BLaER1 (cell line): ENCODE measurements at regions not wholly inside any gene's neighbourhood (a gene's known extent, or its start where the extent isn't known, plus 50 kb on each side); places are given as distances from the start of the nearest gene placed in this dataset.

Experiments
- H3K27ac ChIP-seq: shearing (Covaris generic); formaldehyde crosslinking; 2 replicates; pipeline ENCODE4 v1.8.1; 2022
- H3K27me3 ChIP-seq: shearing (Covaris generic); formaldehyde crosslinking; 2 replicates; pipeline ENCODE4 v1.8.1; 2022
- H3K36me3 ChIP-seq: shearing (Covaris generic); formaldehyde crosslinking; 2 replicates; pipeline ENCODE4 v1.8.1; 2022
- H3K4me1 ChIP-seq: shearing (Covaris generic); formaldehyde crosslinking; 2 replicates; pipeline ENCODE4 v1.8.1; 2022
- H3K4me2 ChIP-seq: shearing (Covaris generic); formaldehyde crosslinking; 2 replicates; pipeline ENCODE4 v1.8.1; 2022
- H3K4me3 ChIP-seq: shearing (Covaris generic); formaldehyde crosslinking; 2 replicates; pipeline ENCODE4 v1.8.1; 2022
- H3K9ac ChIP-seq: shearing (Covaris generic); formaldehyde crosslinking; 2 replicates; pipeline ENCODE4 v1.8.1; 2022
- H3K9me3 ChIP-seq: shearing (Covaris generic); formaldehyde crosslinking; 2 replicates; pipeline ENCODE4 v1.8.1; 2022
- H4K20me1 ChIP-seq: shearing (Covaris generic); formaldehyde crosslinking; 2 replicates; pipeline ENCODE4 v1.8.1; 2022
- Cebpa-rat ChIP-seq: shearing (Covaris generic); IDR thresholded peaks from 2 replicates; pipeline ENCODE4 v1.8.1; 2022

DNA sequence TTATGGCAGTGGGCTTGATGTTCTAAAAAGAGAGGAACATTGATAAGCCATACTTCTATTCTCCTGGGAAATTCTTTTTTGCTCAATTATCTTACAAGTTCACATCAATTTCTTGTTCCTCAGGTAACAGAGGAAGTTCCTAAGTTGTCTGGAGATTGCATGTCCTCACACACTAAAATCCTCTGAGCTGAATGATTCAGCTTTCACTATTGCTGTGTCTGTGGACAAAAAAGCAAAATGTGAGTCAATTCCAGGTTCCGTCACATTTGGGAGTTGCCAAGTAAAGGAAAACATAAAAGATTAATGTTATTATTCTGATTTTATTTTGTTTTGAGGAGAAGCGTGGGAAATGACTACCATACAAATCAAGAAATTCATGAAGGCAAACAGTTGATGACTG, 316.7 kb downstream of the CHRM3 start:
- Histone ChIP-seq H3K36me3 (no peaks in the 10 kb centered on the region), H3K27ac (no peak overlapping the region), H3K4me1 (no peaks in the 10 kb centered on the region), H3K4me3 (no peak overlapping the region), H4K20me1 (no peaks in the 10 kb centered on the region), H3K9ac (no peak overlapping the region), H3K9me3 (no peaks in the 10 kb centered on the region), H3K27me3 (no peaks in the 10 kb centered on the region), H3K4me2 (no peak overlapping the region)
- TF ChIP-seq Cebpa-rat = no peak

DNA sequence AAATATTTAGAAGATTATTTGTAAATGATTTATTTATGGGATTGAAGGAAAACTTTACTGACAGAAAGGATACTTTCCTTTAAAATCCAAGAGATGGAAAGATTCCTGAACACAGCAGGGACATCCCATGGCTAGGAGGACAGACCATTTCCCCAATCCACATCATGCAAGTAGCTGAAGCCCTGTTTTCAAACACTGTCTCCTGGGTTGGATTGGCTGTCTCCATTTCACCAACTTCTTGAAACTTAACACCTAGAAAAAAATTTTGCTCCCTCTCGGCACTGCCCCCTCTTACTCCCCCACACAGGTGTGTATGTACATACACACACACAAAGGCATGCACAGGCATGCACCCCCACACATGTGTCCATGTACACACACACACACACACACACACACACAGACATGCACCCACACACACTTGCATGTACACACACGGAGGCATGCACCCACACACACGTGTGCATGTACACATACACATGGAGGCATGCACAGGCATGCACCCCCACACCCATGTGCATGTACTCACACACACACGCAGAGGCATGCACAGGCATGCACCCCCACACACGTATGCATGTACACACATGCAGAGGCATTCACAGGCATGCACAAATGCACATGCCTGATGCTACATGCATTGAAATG, 320.0 kb downstream of the CHRM3 start:
- TF ChIP-seq Cebpa-rat = no peak
- Histone ChIP-seq H3K9ac (no peak overlapping the region), H4K20me1 (no peaks in the 10 kb centered on the region), H3K4me1 (no peaks in the 10 kb centered on the region), H3K27ac (no peak overlapping the region), H3K36me3 (no peaks in the 10 kb centered on the region), H3K27me3 (no peaks in the 10 kb centered on the region), H3K4me2 (no peak overlapping the region), H3K9me3 (no peaks in the 10 kb centered on the region), H3K4me3 (no peak overlapping the region)

DNA sequence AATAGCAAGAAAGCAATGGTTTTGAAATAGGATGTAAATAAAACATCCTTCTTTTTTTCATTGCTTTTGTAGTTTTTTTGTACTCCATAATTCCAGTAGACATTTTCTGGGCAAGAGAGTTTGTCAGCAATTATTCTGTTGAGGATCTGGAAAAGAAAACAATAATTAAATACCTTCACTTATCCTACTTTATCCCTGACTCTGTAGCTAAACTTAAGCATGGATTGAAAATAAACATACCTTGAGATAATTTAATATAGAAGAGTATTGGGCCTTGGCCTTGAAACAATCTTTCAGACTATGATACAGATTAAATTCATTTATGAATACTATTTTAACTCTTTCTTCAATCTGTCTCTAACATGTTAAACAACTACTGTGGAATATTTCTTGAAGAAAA, 321.2 kb downstream of the CHRM3 start:
- H3K4me3 ChIP-seq = no peak overlapping the region
- no peak for TF ChIP-seq Cebpa-rat
- H3K9me3 ChIP-seq = no peaks in the 10 kb centered on the region
- no peaks in the 10 kb centered on the region for H3K36me3 ChIP-seq
- no peak overlapping the region for H3K4me2 ChIP-seq
- no peaks in the 10 kb centered on the region for H3K27me3 ChIP-seq
- no peaks in the 10 kb centered on the region for H4K20me1 ChIP-seq
- no peak overlapping the region for H3K27ac ChIP-seq
- H3K4me1 ChIP-seq = no peaks in the 10 kb centered on the region
- no peak overlapping the region for H3K9ac ChIP-seq

DNA sequence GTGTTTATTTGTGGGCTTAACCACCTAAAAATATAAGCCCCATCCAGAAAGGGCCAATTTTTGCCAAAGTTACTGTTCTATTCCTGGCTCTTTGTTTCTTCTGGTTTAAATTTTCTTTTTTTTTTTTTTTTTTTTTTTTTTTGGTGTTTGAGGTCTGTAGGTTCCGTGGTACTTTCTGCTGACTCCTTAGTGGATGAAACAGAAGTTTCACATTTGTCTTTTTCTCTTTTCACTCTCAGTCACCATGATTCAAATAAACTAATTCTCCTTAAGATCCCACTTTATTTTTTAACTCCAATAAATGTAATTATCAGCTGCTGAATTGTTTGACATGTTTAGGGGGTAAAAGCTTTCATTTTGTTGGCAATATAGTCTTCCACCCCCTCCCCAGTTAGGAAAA, 322.3 kb downstream of the CHRM3 start:
- no peak for TF ChIP-seq Cebpa-rat
- Histone ChIP-seq H4K20me1 (no peaks in the 10 kb centered on the region), H3K9ac (no peak overlapping the region), H3K9me3 (no peaks in the 10 kb centered on the region), H3K36me3 (no peaks in the 10 kb centered on the region), H3K4me3 (no peak overlapping the region), H3K4me2 (no peak overlapping the region), H3K27me3 (no peaks in the 10 kb centered on the region), H3K27ac (no peak overlapping the region), H3K4me1 (no peaks in the 10 kb centered on the region)

DNA sequence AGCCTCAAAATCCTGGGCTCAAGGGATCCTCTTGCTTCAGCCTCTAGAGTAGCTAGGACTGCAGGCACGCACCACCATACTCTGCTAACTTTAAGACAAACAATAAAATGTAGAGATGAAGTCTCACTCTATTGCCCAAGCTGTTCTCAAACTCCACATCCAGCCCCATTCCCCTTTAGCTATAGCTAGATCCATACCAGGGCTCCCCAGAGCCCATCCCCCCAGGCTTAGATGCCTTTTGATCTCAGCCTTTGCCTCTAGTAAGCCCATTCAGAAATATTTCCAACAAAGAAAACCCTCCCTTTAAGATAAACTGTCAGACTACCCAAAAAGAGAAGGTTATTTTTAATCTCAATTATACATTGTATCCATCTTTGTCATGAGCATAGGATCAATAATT, 325.4 kb downstream of the CHRM3 start:
- H3K4me1 ChIP-seq = no peaks in the 10 kb centered on the region
- H4K20me1 ChIP-seq = no peaks in the 10 kb centered on the region
- no peak overlapping the region for H3K4me2 ChIP-seq
- TF ChIP-seq Cebpa-rat = no peak
- no peak overlapping the region for H3K9ac ChIP-seq
- no peaks in the 10 kb centered on the region for H3K36me3 ChIP-seq
- H3K9me3 ChIP-seq = no peaks in the 10 kb centered on the region
- no peaks in the 10 kb centered on the region for H3K27me3 ChIP-seq
- no peak overlapping the region for H3K27ac ChIP-seq
- no peak overlapping the region for H3K4me3 ChIP-seq

DNA sequence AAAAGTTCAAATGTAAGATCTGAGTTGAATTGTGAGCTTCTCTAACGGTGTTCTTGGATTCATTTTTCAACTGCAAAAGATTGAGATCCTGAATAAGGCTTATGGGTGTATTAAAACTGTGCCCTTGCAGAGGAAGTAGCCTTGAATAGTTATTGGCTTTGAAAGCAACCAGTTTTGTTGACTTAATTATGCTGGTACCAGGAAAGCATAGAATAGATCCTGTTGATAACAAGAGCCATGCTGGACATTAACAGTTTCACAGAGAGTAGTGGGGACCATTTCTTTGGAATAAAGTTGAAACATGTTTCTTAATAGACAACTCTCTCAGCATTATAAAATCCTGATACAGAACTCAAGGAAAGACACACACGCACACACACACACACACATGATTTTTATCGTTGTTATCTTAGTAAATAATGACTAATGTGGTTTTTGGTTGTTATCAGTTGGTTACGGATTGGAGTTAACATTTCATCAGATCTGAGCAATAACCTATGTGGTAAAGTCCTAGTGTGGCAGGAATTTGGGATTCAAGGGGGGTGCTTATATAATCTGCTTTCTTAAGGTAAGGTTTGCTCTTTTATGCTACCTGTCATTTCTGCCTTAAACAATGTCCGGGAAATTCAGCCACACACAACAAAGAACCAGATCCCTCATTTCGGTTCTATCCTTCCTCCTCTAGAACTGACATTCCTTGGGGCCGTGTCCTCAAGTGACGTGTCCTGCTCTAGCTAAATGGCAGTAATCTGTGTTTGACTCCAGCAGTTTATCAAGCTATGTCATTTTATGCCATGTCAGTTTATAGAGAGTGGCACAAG, 330.9 kb downstream of the CHRM3 start:
- no peaks in the 10 kb centered on the region for H4K20me1 ChIP-seq
- H3K27ac ChIP-seq = no peak overlapping the region
- H3K4me2 ChIP-seq = no peak overlapping the region
- no peaks in the 10 kb centered on the region for H3K27me3 ChIP-seq
- TF ChIP-seq Cebpa-rat = no peak
- no peak overlapping the region for H3K9ac ChIP-seq
- no peaks in the 10 kb centered on the region for H3K9me3 ChIP-seq
- H3K4me3 ChIP-seq = no peak overlapping the region
- H3K36me3 ChIP-seq = no peaks in the 10 kb centered on the region
- H3K4me1 ChIP-seq = peaks cover 25% of the 10 kb centered on the region

DNA sequence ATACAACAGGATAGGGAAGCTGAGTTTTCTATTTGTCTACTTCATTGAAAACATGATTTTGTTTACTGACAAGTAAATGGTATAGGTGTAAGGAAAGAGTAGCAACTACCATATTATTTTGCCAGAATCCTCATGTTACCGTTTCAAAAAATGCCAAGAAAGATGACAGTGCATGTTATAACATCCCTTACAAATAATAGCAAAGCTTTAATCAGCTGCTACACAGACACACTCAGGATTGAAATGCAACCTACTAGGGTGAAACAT, 331.5 kb downstream of the CHRM3 start:
- H3K4me3 ChIP-seq = no peak overlapping the region
- no peaks in the 10 kb centered on the region for H3K36me3 ChIP-seq
- H3K4me1 ChIP-seq = peaks cover 25% of the 10 kb centered on the region
- no peak overlapping the region for H3K27ac ChIP-seq
- H3K9ac ChIP-seq = no peak overlapping the region
- no peak for TF ChIP-seq Cebpa-rat
- H3K4me2 ChIP-seq = no peak overlapping the region
- H4K20me1 ChIP-seq = no peaks in the 10 kb centered on the region
- no peaks in the 10 kb centered on the region for H3K27me3 ChIP-seq
- H3K9me3 ChIP-seq = no peaks in the 10 kb centered on the region

DNA sequence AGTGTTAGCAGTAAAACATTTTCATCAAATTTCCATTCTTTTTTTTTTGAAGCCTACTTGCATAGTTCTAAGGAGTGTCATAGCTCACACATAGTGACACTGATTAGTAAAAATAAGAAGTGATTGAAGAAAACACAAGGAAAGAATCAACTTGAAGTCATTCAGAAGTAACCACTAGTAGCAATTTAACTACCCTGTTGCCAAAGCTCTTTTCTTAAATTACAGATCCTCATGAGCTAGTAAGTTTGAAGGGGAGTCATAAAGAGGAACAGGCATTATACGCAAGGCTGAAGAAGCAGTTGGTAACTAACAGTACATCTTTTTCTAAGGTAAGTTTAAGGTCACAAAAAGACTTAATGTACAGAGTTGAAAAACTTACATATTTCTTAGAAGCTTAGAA, 332.2 kb downstream of the CHRM3 start:
- no peaks in the 10 kb centered on the region for H3K36me3 ChIP-seq
- TF ChIP-seq Cebpa-rat = no peak
- H3K4me1 ChIP-seq = peaks cover 25% of the 10 kb centered on the region
- no peaks in the 10 kb centered on the region for H3K27me3 ChIP-seq
- H3K9me3 ChIP-seq = no peaks in the 10 kb centered on the region
- H3K27ac ChIP-seq = no peak overlapping the region
- H3K9ac ChIP-seq = no peak overlapping the region
- no peak overlapping the region for H3K4me3 ChIP-seq
- no peaks in the 10 kb centered on the region for H4K20me1 ChIP-seq
- H3K4me2 ChIP-seq = no peak overlapping the region

DNA sequence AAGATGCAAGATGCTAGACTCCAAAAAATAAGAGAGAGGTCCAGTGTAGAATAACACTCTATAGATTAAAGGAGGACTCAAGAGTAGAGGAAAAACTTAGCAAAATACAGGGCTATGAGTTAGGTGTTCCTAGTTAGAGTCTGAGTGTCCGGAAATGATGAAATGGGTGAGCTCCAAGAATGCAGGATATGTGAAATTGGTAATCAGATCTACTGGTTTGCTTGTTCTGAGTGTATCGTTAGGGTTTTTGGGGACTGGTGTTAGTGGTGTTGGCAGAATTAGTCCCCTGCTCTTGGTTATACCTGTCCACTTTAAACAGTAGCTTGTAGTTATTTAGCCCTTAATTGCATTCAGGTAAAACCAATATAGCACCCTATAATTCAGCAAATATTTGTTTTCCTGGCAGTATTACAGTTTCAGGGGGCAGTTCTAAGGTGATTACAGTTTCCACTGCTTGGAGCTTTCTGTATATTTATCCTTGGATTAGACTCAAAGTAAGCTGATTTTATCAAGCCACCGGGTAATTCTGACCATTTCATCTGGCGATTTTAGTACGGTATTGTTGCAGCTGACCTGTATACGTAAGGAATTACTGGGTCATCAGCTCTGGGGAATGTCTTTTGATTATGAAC, 332.7 kb downstream of the CHRM3 start:
- TF ChIP-seq Cebpa-rat = no peak
- H3K4me3 ChIP-seq = no peak overlapping the region; the same call in 1 of the 2 replicates

DNA sequence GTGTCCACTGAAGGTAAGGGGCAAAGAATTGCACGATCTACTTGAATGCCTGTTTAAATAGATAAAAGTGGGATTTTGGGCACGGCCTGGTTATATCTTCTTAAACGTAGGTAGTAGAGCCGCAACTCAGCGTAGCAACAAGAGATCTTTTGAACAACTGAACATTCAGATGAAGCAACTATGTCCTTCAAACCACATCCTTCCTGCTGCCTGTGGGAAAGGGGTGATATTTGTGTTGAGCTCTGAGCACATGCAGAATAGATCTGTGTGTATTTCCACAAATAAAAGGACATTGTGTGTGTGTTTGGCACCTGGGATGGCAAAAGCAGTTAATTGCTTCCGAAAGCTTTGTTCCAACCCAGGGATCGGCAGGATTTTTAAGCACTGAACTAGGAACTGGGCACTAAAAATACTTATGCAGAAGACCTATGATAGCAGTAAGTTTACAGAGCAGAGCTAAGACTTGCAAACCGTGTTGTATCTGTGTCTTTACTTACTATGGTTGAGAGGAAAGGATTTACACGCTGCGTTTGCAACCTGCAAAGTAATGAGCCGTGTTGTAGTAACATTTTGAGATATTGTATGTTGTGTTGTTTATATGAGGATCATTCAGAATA, 333.4 kb downstream of the CHRM3 start:
- H3K27me3 ChIP-seq = no peaks in the 10 kb centered on the region
- peak overlapping the region; percentile 79 for H3K4me2 ChIP-seq
- no peaks in the 10 kb centered on the region for H3K9me3 ChIP-seq
- TF ChIP-seq Cebpa-rat = peak; percentile 60
- peak overlapping the region; percentile 23; the same call in 1 of the 2 replicates for H3K4me3 ChIP-seq
- no peaks in the 10 kb centered on the region for H3K36me3 ChIP-seq
- peaks cover 25% of the 10 kb centered on the region for H3K4me1 ChIP-seq
- peak overlapping the region; percentile 32; the same call in 1 of the 2 replicates for H3K9ac ChIP-seq
- H4K20me1 ChIP-seq = no peaks in the 10 kb centered on the region
- 0 out of 2 replicates have a peak overlapping the region, but pooled peaks have one; percentile 11 for H3K27ac ChIP-seq

More for the DNA sequence above, 332.7 kb downstream of the CHRM3 start:
- Histone ChIP-seq H3K9ac (no peak overlapping the region), H3K36me3 (no peaks in the 10 kb centered on the region), H3K27me3 (no peaks in the 10 kb centered on the region), H3K4me1 (peaks cover 25% of the 10 kb centered on the region), H3K4me2 (peak overlapping the region; percentile 79), H3K9me3 (no peaks in the 10 kb centered on the region), H3K27ac (0 out of 2 replicates have a peak overlapping the region, but pooled peaks have one; percentile 11), H4K20me1 (no peaks in the 10 kb centered on the region)
